NAMALWA (cell line): ENCODE measurements at regions not wholly inside any gene's neighbourhood (a gene's known extent, or its start where the extent isn't known, plus 50 kb on each side); places are given as distances from the start of the nearest gene placed in this dataset.
"Not testable (repeated sequence)": the region's sequence is repeated elsewhere in the genome, so short reads cannot be mapped to it uniquely, and the experiment has no call there.

Experiments used
- DNase-seq: peaks from one replicate; pipeline ENCODE4 v3.0.0-alpha.2; 2015; ENCODE audit warnings: low spot score

- DNase-seq: no peak
Measured at GRCh38 chr4:34861666-34862065, 1382.6 kb downstream of the ARAP2 start.

GRCh38 chr4:34878961-34879360 is 1365.4 kb downstream of the ARAP2 start:
- DNase-seq: no peak

- no peak for DNase-seq
Measured at GRCh38 chr4:34880246-34880645, 1364.1 kb downstream of the ARAP2 start.

- no peak for DNase-seq
Measured at GRCh38 chr4:34891892-34892291, 1352.4 kb downstream of the ARAP2 start.

- DNase-seq: no peak
Measured at GRCh38 chr4:34893382-34893781, 1350.9 kb downstream of the ARAP2 start.

- no peak for DNase-seq
Measured at GRCh38 chr4:34920032-34920431, 1324.3 kb downstream of the ARAP2 start.

GRCh38 chr4:34921391-34921790 is 1322.9 kb downstream of the ARAP2 start:
- no peak for DNase-seq

- no peak for DNase-seq
Measured at GRCh38 chr4:34922325-34922724, 1322.0 kb downstream of the ARAP2 start.

GRCh38 chr4:34932591-34932990 is 1311.7 kb downstream of the ARAP2 start:
- DNase-seq: no peak

GRCh38 chr4:34935739-34936138 is 1308.6 kb downstream of the ARAP2 start:
- no peak for DNase-seq

- no peak for DNase-seq
Measured at GRCh38 chr4:34939073-34939472, 1305.2 kb downstream of the ARAP2 start.

- DNase-seq: no peak
Measured at GRCh38 chr4:34943741-34944386, 1300.5 kb downstream of the ARAP2 start.

- no peak for DNase-seq
Measured at GRCh38 chr4:34950926-34951325, 1293.4 kb downstream of the ARAP2 start.

- peak; percentile 22 for DNase-seq
Measured at GRCh38 chr4:34953145-34953799, 1291.0 kb downstream of the ARAP2 start.

GRCh38 chr4:34964613-34965012 is 1279.7 kb downstream of the ARAP2 start:
- no peak for DNase-seq

GRCh38 chr4:34972189-34972588 is 1272.1 kb downstream of the ARAP2 start:
- no peak for DNase-seq

GRCh38 chr4:34973650-34974312 is 1270.5 kb downstream of the ARAP2 start:
- DNase-seq: no peak

- DNase-seq: no peak
Measured at GRCh38 chr4:34974313-34974680, 1270.0 kb downstream of the ARAP2 start.

GRCh38 chr4:35021222-35021621 is 1223.1 kb downstream of the ARAP2 start:
- DNase-seq: not testable (repeated sequence)

- DNase-seq: no peak
Measured at GRCh38 chr4:35025152-35025834, 1219.0 kb downstream of the ARAP2 start.

- no peak for DNase-seq
Measured at GRCh38 chr4:35038079-35038805, 1206.1 kb downstream of the ARAP2 start.

GRCh38 chr4:35038845-35039244 is 1205.5 kb downstream of the ARAP2 start:
- no peak for DNase-seq
